ENCODE measurements at regions not wholly inside any gene's neighbourhood (a gene's known extent, or its start where the extent isn't known, plus 50 kb on each side); places are given as distances from the start of the nearest gene placed in this dataset.

DNA sequence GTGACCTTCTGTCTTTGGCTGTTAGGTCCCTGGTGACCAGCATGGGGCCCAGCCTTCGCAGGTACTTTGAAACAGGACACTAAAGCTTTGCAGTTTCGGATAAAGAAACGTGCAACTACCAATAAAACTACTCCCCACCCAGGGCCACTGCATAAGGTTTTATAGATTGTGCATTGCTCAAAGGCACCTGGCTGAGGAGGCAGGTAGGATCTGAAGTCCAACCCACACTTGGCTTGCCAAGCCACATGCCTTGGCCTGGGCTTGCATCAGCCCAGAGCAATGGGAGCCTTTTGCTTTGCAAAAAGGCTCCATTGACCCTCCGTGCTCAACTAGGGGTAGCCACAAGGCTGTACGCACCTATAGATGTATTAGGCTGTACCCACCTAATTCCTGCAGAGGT lies 84.4 kb upstream of the SYT6 start:
- intact Hi-C loops (cut with DNase I): no loop called here
- DNase-seq (no peak), ATAC-seq (ENCODE audit: poor library complexity) (no peak)

DNA sequence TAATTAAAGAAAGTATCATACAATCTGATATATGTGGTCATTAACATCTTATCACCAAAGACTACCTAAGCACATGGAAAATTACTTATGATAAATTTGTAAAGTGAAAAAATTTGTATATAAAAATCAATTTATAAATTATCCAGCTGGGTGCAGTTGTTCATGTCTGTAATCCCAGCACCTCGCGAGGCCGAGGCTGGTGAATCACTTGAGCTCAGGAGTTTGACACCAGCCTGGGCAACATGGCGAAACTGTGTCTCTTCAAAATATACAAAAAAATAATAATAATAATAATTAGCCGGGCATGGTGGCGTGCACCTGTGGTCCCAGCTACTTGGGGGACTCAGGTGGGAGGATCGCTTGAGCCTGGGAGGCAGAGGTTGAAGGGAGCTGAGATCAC lies 82.8 kb upstream of the SYT6 start:
- intact Hi-C loops (cut with DNase I): no loop called here
- ATAC-seq (ENCODE audit: poor library complexity) (no peak), DNase-seq (no peak)

DNA sequence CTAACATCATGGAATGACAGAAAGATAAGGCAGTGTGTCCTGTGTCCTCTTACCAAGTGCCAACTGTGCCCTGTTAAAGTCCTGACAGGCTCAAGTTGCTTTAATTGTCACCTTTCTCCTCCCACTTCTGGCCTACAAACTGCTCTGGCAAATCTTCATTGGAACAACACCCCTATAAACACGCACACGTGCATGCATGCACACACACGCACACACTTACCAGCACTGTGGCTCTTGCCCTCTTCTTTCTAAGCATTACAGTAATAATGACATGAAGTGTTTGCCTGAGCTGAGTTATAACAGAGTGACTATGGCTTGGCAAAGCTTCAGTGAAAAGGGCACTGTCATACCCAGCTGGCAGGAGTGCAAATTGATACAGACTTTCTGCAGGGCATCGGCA lies 82.3 kb upstream of the SYT6 start:
- peak; percentile 96 for ATAC-seq (ENCODE audit: poor library complexity)
- no peak for DNase-seq
- intact Hi-C loops (cut with DNase I): no loop called here

DNA sequence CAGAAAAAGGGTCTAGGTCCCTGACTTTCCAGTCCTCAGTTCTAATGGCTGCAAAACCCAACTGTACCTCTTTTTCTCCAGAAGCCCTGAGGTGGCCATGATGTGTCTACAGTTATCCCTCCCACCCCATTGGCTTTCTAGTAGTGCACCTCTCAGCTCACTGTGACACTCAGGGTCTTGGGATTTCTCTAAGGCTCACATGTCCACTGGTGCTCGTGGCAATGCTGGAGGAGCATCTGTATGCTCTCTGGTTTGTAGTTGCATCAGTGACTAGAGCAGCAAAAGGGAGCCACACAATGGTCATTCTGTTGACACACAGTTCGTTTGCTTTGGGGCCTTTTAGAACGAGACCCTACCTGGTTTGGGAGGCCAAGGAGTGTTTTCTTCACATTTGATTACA lies 81.6 kb upstream of the SYT6 start:
- DNase-seq (no peak), ATAC-seq (ENCODE audit: poor library complexity) (no peak)
- intact Hi-C loops (cut with DNase I): no loop called here

DNA sequence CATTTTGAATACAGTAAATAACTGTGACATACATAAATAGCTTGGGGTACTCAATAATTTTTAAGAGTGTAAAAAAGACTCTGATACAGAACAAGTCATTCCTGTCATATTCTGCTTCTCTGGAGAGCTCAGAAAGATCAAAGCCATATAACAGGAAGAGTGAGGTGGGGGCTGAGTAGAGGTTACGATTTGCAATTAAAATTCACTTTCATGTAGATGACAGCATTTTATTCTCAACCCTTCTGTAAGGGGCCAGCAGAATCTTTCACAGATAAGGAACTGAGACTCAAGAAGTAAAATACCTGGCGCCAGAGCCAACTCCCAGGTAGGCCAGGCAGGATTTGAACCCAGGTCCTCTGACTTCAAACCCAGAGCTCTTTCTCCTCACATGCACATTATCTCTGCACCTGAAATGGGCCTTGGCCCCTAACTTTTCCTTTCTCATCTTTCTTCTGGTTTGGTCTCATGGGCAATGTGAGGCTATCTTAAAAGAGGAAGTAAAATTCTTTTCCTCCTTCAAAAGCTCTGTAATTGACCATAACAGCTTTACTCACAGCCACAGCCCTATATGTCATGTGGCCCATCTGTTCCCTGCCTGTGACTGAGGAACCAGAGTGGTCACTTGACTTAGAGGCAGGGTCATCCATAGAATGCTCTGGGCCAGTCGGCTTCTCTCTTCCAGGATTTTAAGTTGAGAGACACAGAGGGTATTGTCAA lies 80.9 kb upstream of the SYT6 start:
- intact Hi-C loops (cut with DNase I): no loop called here
- no peak for DNase-seq
- ATAC-seq (ENCODE audit: poor library complexity): peak; percentile 14

DNA sequence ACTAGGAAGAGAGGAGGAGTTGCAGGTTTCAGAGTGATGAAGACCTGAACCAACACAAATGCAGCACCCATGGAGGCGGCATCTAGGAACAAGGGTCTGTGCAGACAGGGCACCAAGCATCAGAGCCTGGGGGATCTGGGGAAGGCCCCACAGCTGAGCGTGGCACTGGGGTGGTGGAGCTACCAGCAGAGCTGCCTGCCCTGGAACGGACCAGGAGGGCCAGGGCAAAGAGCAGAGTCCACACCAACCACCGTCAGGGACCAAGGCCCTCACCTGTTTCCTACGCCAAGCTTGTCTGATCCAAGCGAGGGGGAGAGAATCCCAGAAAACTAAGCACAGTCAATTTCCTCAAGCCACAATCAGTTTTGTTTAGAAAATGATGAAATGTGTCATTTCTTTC lies 79.0 kb upstream of the SYT6 start:
- ATAC-seq (ENCODE audit: poor library complexity) (no peak), DNase-seq (no peak)
- intact Hi-C loops (cut with DNase I): no loop called here

DNA sequence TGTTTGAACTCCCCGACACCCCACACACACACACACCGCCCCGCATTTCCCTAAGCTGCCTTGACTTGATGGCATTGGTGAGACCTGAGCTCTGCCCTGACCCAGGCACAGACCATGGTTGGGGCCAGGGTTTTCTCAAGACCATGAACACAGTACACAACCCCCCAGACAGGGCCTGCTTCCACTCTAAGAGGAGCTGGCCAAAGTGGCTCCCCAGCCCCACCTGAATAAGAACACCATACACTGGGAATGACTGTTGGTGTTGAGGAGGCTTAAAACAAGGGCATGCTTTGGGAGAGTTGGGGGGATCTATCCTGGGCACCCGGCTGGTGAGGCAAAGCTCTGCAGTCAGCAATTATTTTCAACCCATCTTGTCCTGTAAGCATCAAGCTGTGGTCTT lies 77.6 kb upstream of the SYT6 start:
- intact Hi-C loops (cut with DNase I): no loop called here
- DNase-seq: no peak
- ATAC-seq (ENCODE audit: poor library complexity): no peak

DNA sequence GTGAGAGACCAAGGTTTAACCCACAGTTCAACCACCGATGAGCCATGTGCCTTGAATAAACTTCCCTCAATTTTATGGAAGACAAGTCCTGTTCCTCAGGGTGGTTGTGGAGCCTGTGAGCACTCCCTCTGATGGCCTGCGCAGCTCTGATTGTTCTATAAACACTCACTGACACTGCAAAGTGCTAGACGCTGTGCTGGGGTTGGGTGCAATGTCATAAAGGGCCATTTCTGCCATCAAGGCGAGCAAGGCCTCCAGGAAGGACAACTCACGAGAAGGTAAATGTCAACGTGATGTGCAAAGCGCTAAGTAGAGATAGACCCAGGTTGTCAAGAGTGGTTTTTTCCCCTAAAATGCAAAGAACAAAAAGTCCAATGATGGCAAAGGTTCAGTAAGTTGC lies 75.7 kb upstream of the SYT6 start:
- ATAC-seq (ENCODE audit: poor library complexity) (no peak), DNase-seq (no peak)
- intact Hi-C loops (cut with DNase I): no loop called here

DNA sequence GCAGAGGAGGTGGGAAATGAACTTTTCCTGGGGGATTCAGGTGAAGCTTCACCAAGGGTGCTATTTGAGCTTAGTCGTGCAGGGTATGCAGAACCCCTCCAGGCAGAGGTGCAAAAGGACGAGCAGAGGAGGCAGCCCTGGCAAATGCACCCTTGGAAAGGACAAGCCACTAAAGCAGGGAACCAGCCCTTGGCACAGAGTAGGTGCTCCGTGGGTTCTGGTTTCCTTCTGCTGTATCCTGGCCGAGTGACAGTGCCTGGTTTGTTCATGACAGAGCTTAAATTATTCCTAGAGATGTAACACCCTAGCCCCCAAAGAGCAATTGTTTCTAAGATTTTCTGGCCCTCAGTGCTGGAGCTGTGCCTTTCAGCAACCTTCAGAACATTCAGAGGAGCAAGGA lies 73.4 kb upstream of the SYT6 start:
- intact Hi-C loops (cut with DNase I): no loop called here
- DNase-seq: no peak
- peak; percentile 87 for ATAC-seq (ENCODE audit: poor library complexity)

DNA sequence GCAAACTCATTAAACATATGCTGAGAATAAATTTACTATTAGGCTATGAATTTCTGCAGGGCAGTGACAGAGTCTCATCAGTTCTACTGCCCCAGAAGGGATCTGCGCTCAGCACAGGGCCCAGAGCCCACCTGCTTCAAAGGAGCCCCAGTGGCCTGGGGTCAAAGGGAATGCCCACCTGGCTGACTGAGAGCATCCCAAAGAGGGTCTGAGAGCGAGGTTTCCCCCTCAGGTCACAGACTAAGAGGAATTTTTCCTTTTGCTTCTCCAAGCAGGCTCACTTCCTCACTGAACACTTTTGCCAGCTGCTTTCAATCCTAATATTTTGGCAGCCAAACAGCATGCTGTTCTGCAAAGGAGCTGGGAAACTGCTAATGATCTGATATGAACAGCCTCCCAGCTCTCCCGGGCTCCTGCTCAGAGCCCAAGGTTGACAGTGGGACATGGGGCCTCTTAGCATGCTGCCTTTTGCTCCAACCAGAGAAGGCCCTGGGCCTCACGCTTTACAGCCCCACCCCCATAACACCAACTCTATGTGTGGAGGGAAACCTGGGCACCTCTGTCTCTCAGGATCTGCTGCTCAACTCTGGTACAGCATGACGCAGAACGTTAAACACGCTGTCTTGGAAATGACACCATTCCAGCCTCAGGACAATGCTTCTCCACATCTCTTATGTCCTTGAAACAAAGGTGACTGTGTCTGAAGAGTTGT lies 70.7 kb upstream of the SYT6 start:
- intact Hi-C loops (cut with DNase I): no loop called here
- ATAC-seq (ENCODE audit: poor library complexity): peak; percentile 45
- no peak for DNase-seq

DNA sequence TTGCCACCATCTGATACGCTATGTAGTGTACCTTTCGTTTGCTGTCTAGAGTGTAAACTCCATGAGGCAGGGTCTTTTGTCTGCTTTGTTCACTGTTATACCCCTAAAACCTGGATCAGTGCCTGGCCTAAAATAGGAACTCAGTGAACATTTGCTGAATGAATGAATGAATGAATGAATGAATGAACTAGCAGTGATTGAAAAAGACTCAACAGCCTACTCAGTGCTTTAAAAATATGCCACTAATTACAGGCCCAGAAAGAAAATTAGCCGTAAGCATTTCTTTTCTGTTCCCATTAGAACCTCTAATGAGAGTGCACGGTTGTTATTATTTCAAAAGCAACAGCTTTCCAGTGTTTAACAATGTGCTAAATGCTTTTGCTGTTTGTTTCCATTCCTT lies 69.3 kb upstream of the SYT6 start:
- DNase-seq (no peak), ATAC-seq (ENCODE audit: poor library complexity) (no peak)
- intact Hi-C loops (cut with DNase I): no loop called here

DNA sequence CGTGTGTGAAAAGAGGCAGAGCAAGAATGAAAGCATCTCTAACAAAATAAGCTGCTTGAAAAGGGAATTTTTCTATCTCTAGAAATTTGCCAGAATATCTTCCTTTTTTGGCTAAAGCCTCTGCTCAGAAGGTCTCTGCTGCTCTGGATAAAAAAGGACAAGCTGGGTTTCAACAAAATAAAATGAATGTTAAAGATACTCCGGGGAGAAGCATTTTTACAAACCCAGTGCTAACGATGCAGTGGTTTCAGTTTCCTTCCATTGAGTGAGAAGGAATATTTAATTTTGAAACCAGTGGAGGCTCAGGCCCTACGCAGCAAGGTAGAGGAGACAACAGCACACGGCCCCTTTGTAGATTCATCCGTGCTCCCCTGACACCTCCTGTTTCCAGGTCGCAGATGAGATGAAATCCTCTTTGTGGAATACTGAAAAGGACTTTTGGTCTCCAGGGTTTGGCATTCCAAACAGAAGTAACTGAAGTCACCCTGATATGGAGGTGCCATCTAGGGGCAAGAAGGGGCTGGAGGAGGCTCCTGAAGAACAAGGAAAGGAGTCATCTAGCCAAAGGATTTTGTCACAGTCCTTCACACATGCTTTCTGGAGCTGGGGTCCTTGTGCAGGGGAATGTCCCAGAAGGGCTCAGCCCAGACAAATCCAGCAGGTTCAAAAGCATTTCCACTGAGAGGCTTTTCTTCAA lies 65.7 kb upstream of the SYT6 start:
- intact Hi-C loops (cut with DNase I): no loop called here
- ATAC-seq (ENCODE audit: poor library complexity): peak; percentile 12
- no peak for DNase-seq

DNA sequence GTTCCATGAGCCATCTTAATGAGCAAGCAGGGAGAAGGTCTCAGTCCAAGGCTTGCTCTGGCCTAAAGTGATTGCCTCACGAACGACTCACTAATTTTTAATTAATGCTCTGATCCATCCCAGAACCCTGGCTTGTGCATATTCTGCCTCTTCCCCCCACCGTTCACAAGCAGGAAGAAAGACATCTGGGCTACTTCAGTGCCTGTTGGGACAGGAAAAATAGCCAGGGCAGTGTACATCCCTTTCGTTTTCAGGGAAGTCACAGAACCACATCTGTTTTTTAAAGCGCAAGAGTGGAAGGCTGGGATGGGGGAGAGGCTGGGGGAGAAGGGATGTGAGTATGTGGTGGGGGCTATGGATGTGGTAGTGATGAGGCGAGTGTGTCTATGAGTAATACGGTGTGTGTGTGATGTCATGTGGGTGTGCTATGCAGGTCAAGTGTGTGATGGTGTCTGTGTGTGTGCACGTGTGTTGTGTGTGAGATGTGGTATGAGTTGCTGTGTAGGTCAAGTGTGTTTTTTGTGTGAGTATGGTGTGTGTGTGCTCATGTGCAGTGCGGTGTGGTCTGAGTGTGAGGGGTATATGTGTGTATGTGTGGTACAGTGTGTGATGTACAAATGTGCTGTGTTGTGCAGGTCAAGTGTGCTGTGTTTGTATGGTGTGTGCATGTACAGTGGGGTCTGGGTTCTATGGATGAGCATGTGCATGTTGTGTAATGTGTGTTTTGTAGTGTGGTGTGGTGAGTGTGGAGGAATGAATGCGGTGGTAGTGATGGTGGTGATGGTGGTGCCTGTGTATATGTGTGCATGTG lies 64.9 kb upstream of the SYT6 start:
- intact Hi-C loops (cut with DNase I): no loop called here
- peak; percentile 27 for ATAC-seq (ENCODE audit: poor library complexity)
- DNase-seq: no peak

DNA sequence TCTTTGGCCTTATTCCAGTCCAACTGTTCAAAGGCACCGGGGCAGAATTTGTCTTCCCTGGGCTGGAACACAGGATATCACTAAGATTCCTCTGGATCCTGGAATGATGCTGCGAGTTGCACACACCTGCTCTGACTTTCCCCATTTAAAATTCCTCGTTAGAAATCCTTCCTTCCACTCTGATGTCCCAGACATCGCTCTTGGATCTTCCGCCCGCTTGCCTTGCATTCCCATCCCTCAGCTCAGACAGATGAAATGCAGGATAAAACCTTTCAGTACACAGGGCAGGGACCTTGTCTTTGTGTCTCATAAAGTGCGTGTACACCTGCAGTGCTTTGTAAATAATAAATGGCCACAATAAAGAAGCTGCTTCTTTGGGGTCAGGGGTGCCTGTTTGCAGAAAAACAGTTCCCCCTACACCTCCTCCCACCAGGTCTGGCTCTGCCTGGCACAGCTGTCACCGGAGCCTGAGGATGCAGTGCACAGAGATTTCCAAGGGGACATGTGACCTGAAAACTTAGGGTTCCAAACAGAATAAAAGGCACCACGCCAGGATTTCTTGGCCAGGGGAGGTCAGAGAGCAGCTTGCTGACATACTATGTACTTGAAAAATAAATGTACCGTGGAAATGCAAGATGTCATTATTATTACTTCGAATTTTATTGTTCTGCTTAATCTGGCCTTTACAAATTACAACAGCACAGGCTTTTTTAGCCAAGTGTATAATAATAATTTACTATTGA lies 62.9 kb upstream of the SYT6 start:
- intact Hi-C loops (cut with DNase I): no loop called here
- ATAC-seq (ENCODE audit: poor library complexity): no peak

DNA sequence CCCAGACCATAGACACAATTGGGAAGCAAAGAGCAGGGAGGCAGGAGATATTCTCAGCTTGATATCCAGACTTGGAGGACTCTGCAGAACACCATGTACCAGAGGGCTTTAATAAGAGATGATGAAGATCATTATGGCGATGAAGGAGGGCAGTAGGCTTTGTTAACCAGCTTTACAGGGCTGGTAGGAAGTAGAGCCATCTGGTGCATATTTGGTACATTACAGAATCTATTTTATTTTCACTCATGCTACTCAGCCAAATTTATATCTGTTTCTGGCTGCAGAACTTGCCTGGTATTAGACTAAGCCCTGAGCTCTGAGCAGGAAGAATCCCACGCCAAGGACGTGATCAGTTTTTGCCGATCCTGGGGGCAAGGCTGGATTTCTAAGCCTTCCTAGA lies 61.8 kb upstream of the SYT6 start:
- ATAC-seq (ENCODE audit: poor library complexity) (no peak), DNase-seq (no peak)
- intact Hi-C loops (cut with DNase I): no loop called here

More for the DNA sequence above, 62.9 kb upstream of the SYT6 start:
- no peak for DNase-seq

DNA sequence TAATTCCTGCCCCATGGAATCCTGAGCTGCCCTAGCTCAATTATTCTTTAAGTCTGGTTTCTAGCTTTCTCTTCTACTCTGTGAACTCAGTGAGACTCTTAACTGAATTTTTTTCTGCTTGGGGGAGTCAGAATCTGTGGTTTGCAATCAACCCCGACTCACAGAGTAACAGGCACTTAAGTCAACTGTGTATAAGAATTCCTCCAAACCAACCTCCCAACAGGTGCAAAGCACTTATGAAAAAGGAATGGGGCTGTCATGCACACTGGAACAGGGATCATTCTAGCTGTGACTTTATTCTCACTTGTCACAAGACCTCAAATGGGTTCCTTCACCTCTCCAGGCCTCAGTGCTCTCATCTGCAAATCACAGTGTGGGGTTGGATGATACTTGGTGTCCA lies 60.3 kb upstream of the SYT6 start:
- intact Hi-C loops (cut with DNase I): no loop called here
- DNase-seq (no peak), ATAC-seq (ENCODE audit: poor library complexity) (no peak)

DNA sequence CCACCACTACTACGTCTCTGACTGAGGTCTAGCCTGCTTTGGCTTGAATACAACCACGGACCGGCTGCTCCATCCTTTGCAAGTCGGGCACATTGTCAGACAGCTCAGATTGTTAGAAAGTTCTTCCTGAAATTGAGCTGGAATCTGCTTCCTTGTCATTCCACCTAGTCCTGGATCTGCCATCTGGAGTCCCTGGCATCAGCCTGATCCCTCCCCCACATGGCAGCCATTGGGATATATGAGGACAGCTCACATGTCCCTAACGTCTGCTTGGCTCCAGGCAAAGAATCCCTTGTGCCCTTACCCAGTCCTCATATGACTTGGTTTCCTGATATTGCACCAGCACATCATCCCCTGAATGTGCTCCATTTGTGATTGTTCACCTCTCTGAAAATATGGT lies 56.3 kb upstream of the SYT6 start:
- intact Hi-C loops (cut with DNase I): no loop called here
- DNase-seq (no peak), ATAC-seq (ENCODE audit: poor library complexity) (no peak)

DNA sequence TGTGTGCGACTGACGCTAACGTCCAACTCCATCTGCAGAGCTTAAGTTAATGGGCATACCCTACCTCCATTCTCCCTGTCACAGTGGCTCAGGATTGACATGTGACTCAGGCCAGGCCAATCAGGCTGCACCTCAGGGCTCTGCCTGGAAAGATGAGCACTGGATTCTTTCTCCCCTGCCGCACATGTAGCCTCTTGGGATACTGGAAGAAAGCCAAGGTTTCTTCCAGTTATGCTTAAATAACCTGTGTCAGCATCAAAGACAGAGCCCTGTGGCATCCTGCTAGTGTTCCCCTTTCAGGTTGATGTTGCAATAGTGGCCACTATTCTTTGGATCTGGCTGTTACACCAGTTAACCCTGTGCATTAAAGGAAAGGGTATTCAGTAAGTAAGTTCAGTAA lies 55.0 kb upstream of the SYT6 start:
- intact Hi-C loops (cut with DNase I): no loop called here
- ATAC-seq (ENCODE audit: poor library complexity) (peak; percentile 36), DNase-seq (no peak)

DNA sequence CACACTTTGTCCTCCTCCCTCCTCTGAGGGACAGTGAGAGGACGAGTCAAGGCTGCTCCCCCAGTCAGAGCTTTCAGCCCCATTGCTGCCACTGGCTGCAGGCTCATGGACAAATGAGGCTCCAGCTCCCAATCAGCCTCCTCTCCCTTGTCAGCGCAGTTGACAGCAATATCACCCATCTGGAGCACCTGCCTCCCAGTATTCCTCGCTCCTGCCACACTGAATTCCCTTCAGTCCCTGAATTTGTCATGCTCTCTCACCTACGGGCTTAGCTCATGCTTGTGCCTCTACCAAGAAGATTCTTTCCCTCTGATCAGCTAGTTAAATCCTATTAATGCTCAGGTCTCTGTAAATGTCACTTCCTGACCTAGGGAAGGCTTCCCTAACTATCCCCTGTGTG lies 54.4 kb upstream of the SYT6 start:
- intact Hi-C loops (cut with DNase I): no loop called here
- no peak for DNase-seq
- ATAC-seq (ENCODE audit: poor library complexity): no peak

Measured in Right ventricle myocardium superior (tissue), 1 donor.